K562 (cell line): ENCODE measurements at regions not wholly inside any gene's neighbourhood (a gene's known extent, or its start where the extent isn't known, plus 50 kb on each side); places are given as distances from the start of the nearest gene placed in this dataset.

ENCODE experiments used
- CBX1 ChIP-seq: sonication (generic); IDR thresholded peaks from 2 replicates; pipeline ENCODE4 v1.6.1; 2016; ENCODE audit warnings: antibody characterized with exemption, low read depth, mild to moderate bottlenecking
- CHD4 ChIP-seq: fragments of 200-600 bp; sonication (generic); IDR thresholded peaks from 3 replicates; pipeline ENCODE4 v1.6.1; 2012; ENCODE audit warnings: low read depth, mild to moderate bottlenecking, mixed read lengths, low read length, inconsistent platforms; ENCODE audit not compliant: insufficient read depth, insufficient replicate concordance, poor library complexity, severe bottlenecking
- FOXK1 ChIP-seq: sonication (generic); formaldehyde crosslinking; IDR thresholded peaks from 2 replicates; pipeline ENCODE4 v1.8.0; 2022; ENCODE audit warnings: missing genetic modification reagents, mild to moderate bottlenecking, borderline replicate concordance
- MAFK ChIP-seq: IDR thresholded peaks from 2 replicates; pipeline ENCODE4 v1.6.1; 2011; ENCODE audit warnings: low read length, improper control_type of control experiment
- MTA2 ChIP-seq: fragments of 450-650 bp; IDR thresholded peaks from 2 replicates; pipeline ENCODE4 v1.6.1; 2016; ENCODE audit warnings: low read depth
- NBN ChIP-seq: fragments of 450-650 bp; IDR thresholded peaks from 2 replicates; pipeline ENCODE4 v1.6.1; 2016; ENCODE audit warnings: low read depth, mild to moderate bottlenecking
- SMAD4 ChIP-seq: fragments of 250-450 bp; sonication (Bioruptor Pico); conservative IDR thresholded peaks from 2 replicates; pipeline ENCODE4 v1.8.0; 2021; ENCODE audit warnings: inconsistent platforms, mild to moderate bottlenecking, moderate library complexity
- ZBTB1 ChIP-seq: sonication (generic); formaldehyde crosslinking; IDR thresholded peaks from 2 replicates; pipeline ENCODE4 v1.8.1; 2023; ENCODE audit warnings: missing genetic modification reagents, low read depth, mild to moderate bottlenecking, borderline replicate concordance
- ZFPM2 ChIP-seq: fragments of 250-450 bp; sonication (Bioruptor Pico); IDR thresholded peaks from 2 replicates; pipeline ENCODE4 v1.5.1; 2022; ENCODE audit warnings: mild to moderate bottlenecking
- ZNF232 ChIP-seq: sonication (generic); formaldehyde crosslinking; IDR thresholded peaks from 2 replicates; pipeline ENCODE4 v1.8.0; 2022; ENCODE audit warnings: mild to moderate bottlenecking, missing genetic modification reagents
- ZNF668 ChIP-seq: fragments of 250-450 bp; sonication (Bioruptor Pico); IDR thresholded peaks from 2 replicates; pipeline ENCODE4 v1.8.0; 2022; ENCODE audit warnings: mild to moderate bottlenecking, inconsistent platforms
- ZNF696 ChIP-seq: fragments of 250-450 bp; sonication (Bioruptor Pico); conservative IDR thresholded peaks from 2 replicates; pipeline ENCODE4 v1.4.0; 2020; ENCODE audit warnings: mild to moderate bottlenecking, moderate library complexity
- TF ChIP-seq, protein P1 (sequence below): fragments of 250-450 bp; sonication (Bioruptor Pico); IDR thresholded peaks from 2 replicates; pipeline ENCODE4 v1.5.0; 2021; ENCODE audit warnings: mild to moderate bottlenecking, moderate library complexity
- TF ChIP-seq, protein P2 (sequence below), 2 experiments: fragments of 450-650 bp; formaldehyde crosslinking in 1 of 2; IDR thresholded peaks; 2 replicates each; pipeline versions ENCODE4 v1.4.0 to v1.6.1; 2014 to 2020; ENCODE audit warnings: mild to moderate bottlenecking in 2 of 2, borderline replicate concordance in 1 of 2, low read depth in 1 of 2
- TF ChIP-seq, protein P3 (sequence below), 2 experiments: fragments of 250-450 bp in 1 of 2; fragments of 450-650 bp in 1 of 2; sonication (Bioruptor Pico) in 1 of 2; IDR thresholded peaks; 2 replicates each; pipeline versions ENCODE4 v1.6.1 to v1.8.0; 2016 to 2021; ENCODE audit warnings: mild to moderate bottlenecking in 2 of 2, moderate library complexity in 2 of 2, missing compliant biosample characterization in 1 of 2, missing genetic modification characterization in 1 of 2

DNA sequence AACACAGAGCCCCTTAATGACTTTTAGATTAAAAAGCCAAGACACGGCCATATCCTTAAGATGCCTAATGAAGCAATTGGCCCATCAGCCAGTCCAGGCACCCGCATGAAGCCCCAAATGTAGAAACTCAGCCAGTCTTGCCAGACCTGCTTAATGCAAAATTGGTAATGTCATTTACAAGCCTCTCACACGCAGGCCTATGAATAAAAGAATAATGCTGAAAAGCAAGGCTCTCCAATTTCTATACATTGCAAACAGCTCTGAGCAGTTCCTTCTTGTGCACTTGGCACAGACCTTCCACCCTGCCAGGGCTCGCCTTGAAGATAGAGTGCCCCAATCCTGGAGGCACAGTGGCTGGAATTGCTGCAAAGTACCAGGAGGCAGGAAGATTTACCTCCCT lies 498.9 kb downstream of the NPHP4 start (continued):
- TF ChIP-seq CHD4 (no peak), SMAD4 (no peak), FOXK1 (CRISPR knock-in tag) (no peak), ZBTB1 (CRISPR knock-in tag) (no peak), NBN (no peak), ZNF696 (CRISPR knock-in tag) (no peak), ZFPM2 (no peak), ZNF232 (no peak), ZNF668 (CRISPR knock-in tag) (no peak), MAFK (no peak), CBX1 (no peak), MTA2 (no peak)
- TF ChIP-seq, protein P1, sequence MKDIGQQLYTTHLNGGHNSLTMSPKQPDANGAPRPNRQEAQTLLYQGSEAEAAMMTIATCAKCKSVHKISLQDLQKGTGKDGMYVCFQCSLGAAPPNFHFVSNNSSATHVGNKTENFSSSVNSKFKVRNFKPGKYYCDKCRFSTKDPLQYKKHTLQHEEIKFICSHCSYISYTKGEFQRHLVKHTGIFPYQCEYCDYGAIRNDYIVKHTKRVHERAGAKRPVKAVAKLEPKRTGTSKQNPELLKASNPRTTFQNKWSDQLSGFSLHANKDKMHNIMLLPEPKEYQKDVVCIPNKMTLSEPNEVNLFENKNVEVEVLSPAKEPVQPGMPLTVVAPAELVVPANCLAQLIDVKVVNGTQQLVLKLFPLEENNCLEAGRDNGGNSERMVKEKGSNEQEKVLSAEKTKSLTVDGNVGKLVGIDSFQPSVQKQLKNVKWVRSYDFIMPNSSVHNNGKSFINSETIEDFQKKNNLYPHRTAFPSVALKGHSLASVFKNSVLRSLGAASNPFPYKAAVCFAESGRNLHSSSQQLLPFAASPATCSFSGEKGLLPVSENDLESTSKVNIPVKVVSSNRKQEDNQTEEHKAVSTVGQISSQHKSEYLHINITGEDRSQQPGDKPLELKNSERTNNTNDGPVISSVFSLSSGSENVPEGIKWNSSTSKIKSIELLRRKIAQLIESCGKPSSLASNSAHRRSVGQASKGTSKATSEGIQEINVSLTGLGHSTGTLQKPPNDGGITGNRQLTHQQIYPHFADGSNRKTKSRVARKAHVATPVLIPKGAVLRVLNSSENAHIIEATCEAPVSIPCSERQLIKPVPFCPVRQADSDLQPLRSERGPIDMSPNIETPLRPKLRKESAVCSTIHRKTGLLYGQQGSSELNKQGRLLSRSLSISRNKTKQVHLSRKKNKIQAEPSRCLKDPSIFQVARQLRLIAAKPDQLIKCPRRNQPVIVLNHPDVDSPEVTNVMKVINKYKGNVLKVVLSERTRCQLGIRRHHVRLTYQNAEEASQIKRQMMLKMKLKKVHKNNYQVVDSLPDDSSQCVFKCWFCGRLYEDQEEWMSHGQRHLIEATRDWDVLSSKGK (CRISPR knock-in tag): no peak
- TF ChIP-seq, protein P2, sequence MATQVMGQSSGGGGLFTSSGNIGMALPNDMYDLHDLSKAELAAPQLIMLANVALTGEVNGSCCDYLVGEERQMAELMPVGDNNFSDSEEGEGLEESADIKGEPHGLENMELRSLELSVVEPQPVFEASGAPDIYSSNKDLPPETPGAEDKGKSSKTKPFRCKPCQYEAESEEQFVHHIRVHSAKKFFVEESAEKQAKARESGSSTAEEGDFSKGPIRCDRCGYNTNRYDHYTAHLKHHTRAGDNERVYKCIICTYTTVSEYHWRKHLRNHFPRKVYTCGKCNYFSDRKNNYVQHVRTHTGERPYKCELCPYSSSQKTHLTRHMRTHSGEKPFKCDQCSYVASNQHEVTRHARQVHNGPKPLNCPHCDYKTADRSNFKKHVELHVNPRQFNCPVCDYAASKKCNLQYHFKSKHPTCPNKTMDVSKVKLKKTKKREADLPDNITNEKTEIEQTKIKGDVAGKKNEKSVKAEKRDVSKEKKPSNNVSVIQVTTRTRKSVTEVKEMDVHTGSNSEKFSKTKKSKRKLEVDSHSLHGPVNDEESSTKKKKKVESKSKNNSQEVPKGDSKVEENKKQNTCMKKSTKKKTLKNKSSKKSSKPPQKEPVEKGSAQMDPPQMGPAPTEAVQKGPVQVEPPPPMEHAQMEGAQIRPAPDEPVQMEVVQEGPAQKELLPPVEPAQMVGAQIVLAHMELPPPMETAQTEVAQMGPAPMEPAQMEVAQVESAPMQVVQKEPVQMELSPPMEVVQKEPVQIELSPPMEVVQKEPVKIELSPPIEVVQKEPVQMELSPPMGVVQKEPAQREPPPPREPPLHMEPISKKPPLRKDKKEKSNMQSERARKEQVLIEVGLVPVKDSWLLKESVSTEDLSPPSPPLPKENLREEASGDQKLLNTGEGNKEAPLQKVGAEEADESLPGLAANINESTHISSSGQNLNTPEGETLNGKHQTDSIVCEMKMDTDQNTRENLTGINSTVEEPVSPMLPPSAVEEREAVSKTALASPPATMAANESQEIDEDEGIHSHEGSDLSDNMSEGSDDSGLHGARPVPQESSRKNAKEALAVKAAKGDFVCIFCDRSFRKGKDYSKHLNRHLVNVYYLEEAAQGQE (IDR thresholded peaks at IDR 0.05; ENCODE audit: borderline replicate concordance): no peak
- TF ChIP-seq, protein P2 (CRISPR knock-in tag; IDR thresholded peaks at IDR 0.05; ENCODE audit: low read depth): no peak
- TF ChIP-seq, protein P3, sequence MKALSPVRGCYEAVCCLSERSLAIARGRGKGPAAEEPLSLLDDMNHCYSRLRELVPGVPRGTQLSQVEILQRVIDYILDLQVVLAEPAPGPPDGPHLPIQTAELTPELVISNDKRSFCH (CRISPR knock-in tag; IDR thresholded peaks at IDR 0.05): no peak
- TF ChIP-seq, protein P3 (tag; IDR thresholded peaks at IDR 0.05): no peak
